ENCODE measurements at regions not wholly inside any gene's neighbourhood (a gene's known extent, or its start where the extent isn't known, plus 50 kb on each side); places are given as distances from the start of the nearest gene placed in this dataset.
"Not testable (repeated sequence)": the region's sequence is repeated elsewhere in the genome, so short reads cannot be mapped to it uniquely, and the experiment has no call there.

DNA sequence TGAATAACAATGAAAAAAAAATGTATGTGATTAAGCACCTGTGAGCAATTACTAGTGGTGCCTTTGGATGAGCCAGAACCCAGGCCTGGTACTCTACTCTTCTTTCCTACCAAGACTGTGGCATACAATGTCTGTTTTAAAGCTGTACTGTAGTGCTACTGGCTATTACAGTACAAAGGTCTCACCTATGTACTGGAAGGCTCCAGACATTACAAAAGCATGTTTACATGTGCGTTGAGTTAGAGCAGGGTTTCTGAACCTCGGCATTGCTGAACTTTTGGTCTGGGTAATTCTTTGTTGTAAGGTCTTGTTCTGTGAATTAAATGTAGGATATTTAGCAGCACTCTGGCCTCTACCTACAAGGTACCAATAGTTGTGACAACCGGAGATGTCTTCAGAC is 153.8 kb downstream of the SPATA18 start (continued):
- TF ChIP-seq CLOCK (CRISPR knock-in tag; IDR thresholded peaks at IDR 0.05; ENCODE audit: borderline replicate concordance) (no peak), SPI1 (IDR thresholded peaks at IDR 0.05; ENCODE audit: borderline replicate concordance, low read depth, low read length) (no peak), BMI1 (IDR thresholded peaks at IDR 0.05; ENCODE audit: low read length) (no peak), FOXP1 (CRISPR knock-in tag; IDR thresholded peaks at IDR 0.05) (no peak), SREBF1 (IDR thresholded peaks at IDR 0.05; ENCODE audit: borderline replicate concordance, low read depth, low read length) (no peak)

- FAIRE-seq; CTCF ChIA-PET (ENCODE audit: low intra/inter-chr PET ratio); H3K79me2 ChIP-seq (ENCODE audit: control insufficient read depth, insufficient read depth, low read length); H3K36me3 ChIP-seq (ENCODE audit: control insufficient read depth, insufficient read depth, low read length); H3K9me1 ChIP-seq (ENCODE audit: control insufficient read depth, insufficient read depth, low read length); H3K4me3 ChIP-seq; H3K9ac ChIP-seq (ENCODE audit: insufficient read depth in 1 of 2, low read depth in 2 of 2, low read length in 2 of 2); H3K27me3 ChIP-seq (ENCODE audit: control insufficient read depth in 2 of 2, insufficient read depth in 2 of 2, low read length in 2 of 2); BruUV-seq (replicated peaks); in situ Hi-C loops (cut with MboI); POLR2A ChIA-PET; DNase-seq (ENCODE audit: extremely low read depth in 1 of 4, low spot score in 3 of 4); intact Hi-C loops (cut with micrococcal nuclease); H3K27ac ChIP-seq (ENCODE audit: extremely low read depth, low read depth, low read length); H3K4me1 ChIP-seq (replicated peaks in 1 of 2; ENCODE audit: control insufficient read depth in 2 of 2, insufficient read depth in 2 of 2, low read length in 2 of 2); ATAC-seq; H3K9me3 ChIP-seq (replicated peaks; ENCODE audit: control insufficient read depth, insufficient read depth, low read depth, low read length); H2AFZ ChIP-seq (ENCODE audit: low read depth, low read length); H3K4me2 ChIP-seq (ENCODE audit: insufficient read depth, low read length); H4K20me1 ChIP-seq (replicated peaks; ENCODE audit: control insufficient read depth, insufficient read depth, low read length): not testable (repeated sequence)
- 0% methylated on average over 4 of the region's 4 CpGs for WGBS (ENCODE audit: insufficient coverage, low coverage, missing lambda C conversion rate)
These were observed 156.0 kb downstream of the SPATA18 start for GRCh38 chr4:52207146-52207545.
